ENCODE measurements at regions not wholly inside any gene's neighbourhood (a gene's known extent, or its start where the extent isn't known, plus 50 kb on each side); places are given as distances from the start of the nearest gene placed in this dataset.

- TF ChIP-seq CTCF (IDR thresholded peaks at IDR 0.05) (no peak), POLR2A (IDR thresholded peaks at IDR 0.05) (no peak)
Measured at GRCh38 chr3:132787616-132788300, 65.5 kb upstream of the NPHP3 start.

All from breast epithelium (tissue), 3 donors.